Subcutaneous abdominal adipose tissue (tissue), 5 donors: ENCODE measurements at regions not wholly inside any gene's neighbourhood (a gene's known extent, or its start where the extent isn't known, plus 50 kb on each side); places are given as distances from the start of the nearest gene placed in this dataset.

Source experiments
- H3K27ac ChIP-seq: one replicate; pipeline ENCODE4 v1.7.0; 2013; ENCODE audit warnings: low read depth, mild to moderate bottlenecking, inconsistent platforms, low read length, moderate library complexity
- H3K27me3 ChIP-seq, 5 donors: one replicate each; pipeline ENCODE4 v1.7.0; 2013; ENCODE audit warnings: low read length in 5 of 5, inconsistent platforms in 1 of 5; ENCODE audit not compliant: control insufficient read depth in 5 of 5, insufficient read depth in 4 of 5
- H3K36me3 ChIP-seq, 5 donors: one replicate each; pipeline ENCODE4 v1.7.0; 2013; ENCODE audit warnings: low read length in 5 of 5; ENCODE audit not compliant: control insufficient read depth in 5 of 5, insufficient read depth in 5 of 5
- H3K4me1 ChIP-seq, 5 donors: one replicate each; pipeline ENCODE4 v1.7.0; 2013; ENCODE audit warnings: low read length in 5 of 5, mild to moderate bottlenecking in 3 of 5, moderate library complexity in 1 of 5; ENCODE audit not compliant: control insufficient read depth in 5 of 5, insufficient read depth in 5 of 5
- H3K4me3 ChIP-seq, 5 donors: one replicate each; pipeline ENCODE4 v1.7.0; 2013; ENCODE audit warnings: low read length in 5 of 5, low read depth in 1 of 5
- H3K9ac ChIP-seq, 5 donors: one replicate each; pipeline ENCODE4 v1.7.0; 2013; ENCODE audit warnings: low read length in 5 of 5, mild to moderate bottlenecking in 4 of 5, moderate library complexity in 3 of 5
- H3K9me3 ChIP-seq, 5 donors: one replicate each; pipeline ENCODE4 v1.7.0; 2013; ENCODE audit warnings: low read length in 5 of 5; ENCODE audit not compliant: control insufficient read depth in 5 of 5
- donor health status: healthy.
- donor health status: healthy.
- donor health status: healthy.
- donor health status: healthy.
- donor health status: healthy.

GRCh38 chr9:115864581-115864980 lies 289.0 kb upstream of the PAPPA start:
- no peak overlapping the region for H3K27ac ChIP-seq
- H3K4me3 ChIP-seq = no peak overlapping the region
- no peaks in the 10 kb centered on the region for H3K9me3 ChIP-seq
- no peak overlapping the region for H3K9ac ChIP-seq
- no peaks in the 10 kb centered on the region for H3K27me3 ChIP-seq
- H3K36me3 ChIP-seq = no peaks in the 10 kb centered on the region
- no peaks in the 10 kb centered on the region for H3K4me1 ChIP-seq

GRCh38 chr9:115867326-115867725 lies 286.3 kb upstream of the PAPPA start:
- H3K4me1 ChIP-seq = no peaks in the 10 kb centered on the region
- no peak overlapping the region for H3K27ac ChIP-seq
- no peaks in the 10 kb centered on the region for H3K36me3 ChIP-seq

GRCh38 chr9:115877852-115878438 lies 275.6 kb upstream of the PAPPA start:
- Histone ChIP-seq H3K27me3 (peaks cover 0 to 3% (median 0%) of the 10 kb centered on the region in 5 donors), H3K9me3 (no peaks in the 10 kb centered on the region), H3K27ac (no peak overlapping the region), H3K9ac (no peak overlapping the region), H3K4me1 (no peaks in the 10 kb centered on the region), H3K4me3 (no peak overlapping the region), H3K36me3 (no peaks in the 10 kb centered on the region)

More at GRCh38 chr9:115867326-115867725, 286.3 kb upstream of the PAPPA start:
- H3K27me3 ChIP-seq = no peaks in the 10 kb centered on the region
- no peaks in the 10 kb centered on the region for H3K9me3 ChIP-seq
- H3K4me3 ChIP-seq = no peak overlapping the region
- H3K9ac ChIP-seq = no peak overlapping the region

- no peak overlapping the region for H3K4me3 ChIP-seq
- no peaks in the 10 kb centered on the region for H3K9me3 ChIP-seq
- H3K4me1 ChIP-seq = peaks cover 0 to 2% (median 0%) of the 10 kb centered on the region in 5 donors
- H3K36me3 ChIP-seq = no peaks in the 10 kb centered on the region
- peaks cover 0 to 3% (median 0%) of the 10 kb centered on the region in 5 donors for H3K27me3 ChIP-seq
- H3K9ac ChIP-seq = no peak overlapping the region
- H3K27ac ChIP-seq = no peak overlapping the region
These were observed 274.1 kb upstream of the PAPPA start for GRCh38 chr9:115879451-115879850.

GRCh38 chr9:115880221-115880885 lies 273.2 kb upstream of the PAPPA start:
- peaks cover 0 to 3% (median 0%) of the 10 kb centered on the region in 5 donors for H3K27me3 ChIP-seq
- H3K27ac ChIP-seq = no peak overlapping the region
- H3K9me3 ChIP-seq = no peaks in the 10 kb centered on the region
- no peak overlapping the region for H3K4me3 ChIP-seq
- peaks cover 0 to 7% (median 0%) of the 10 kb centered on the region in 5 donors for H3K4me1 ChIP-seq
- H3K9ac ChIP-seq = no peak overlapping the region
- no peaks in the 10 kb centered on the region for H3K36me3 ChIP-seq

GRCh38 chr9:115882911-115883310 lies 270.7 kb upstream of the PAPPA start:
- no peak overlapping the region for H3K9ac ChIP-seq
- H3K27ac ChIP-seq = no peak overlapping the region

GRCh38 chr9:115883467-115884329 lies 269.9 kb upstream of the PAPPA start:
- no peaks in the 10 kb centered on the region for H3K36me3 ChIP-seq
- peaks cover 0 to 7% (median 0%) of the 10 kb centered on the region in 5 donors for H3K4me1 ChIP-seq
- no peaks in the 10 kb centered on the region for H3K9me3 ChIP-seq
- peaks cover 0 to 3% (median 0%) of the 10 kb centered on the region in 5 donors for H3K27me3 ChIP-seq
- H3K27ac ChIP-seq = no peak overlapping the region
- no peak overlapping the region for H3K4me3 ChIP-seq
- H3K9ac ChIP-seq = no peak overlapping the region

More at GRCh38 chr9:115882911-115883310, 270.7 kb upstream of the PAPPA start:
- Histone ChIP-seq H3K9me3 (no peaks in the 10 kb centered on the region), H3K36me3 (no peaks in the 10 kb centered on the region), H3K4me1 (peaks cover 0 to 7% (median 0%) of the 10 kb centered on the region in 5 donors), H3K4me3 (no peak overlapping the region), H3K27me3 (peaks cover 0 to 3% (median 0%) of the 10 kb centered on the region in 5 donors)

- no peaks in the 10 kb centered on the region for H3K27me3 ChIP-seq
- H3K9ac ChIP-seq = no peak overlapping the region
- H3K9me3 ChIP-seq = no peaks in the 10 kb centered on the region
- H3K4me3 ChIP-seq = no peak overlapping the region
- H3K27ac ChIP-seq = no peak overlapping the region
- no peaks in the 10 kb centered on the region for H3K36me3 ChIP-seq
- H3K4me1 ChIP-seq = peaks cover 0 to 7% (median 0%) of the 10 kb centered on the region in 5 donors
These were observed 268.7 kb upstream of the PAPPA start for GRCh38 chr9:115884846-115885245.

- H3K9ac ChIP-seq = no peak overlapping the region
- peaks cover 0 to 7% (median 0%) of the 10 kb centered on the region in 5 donors for H3K4me1 ChIP-seq
- H3K27me3 ChIP-seq = no peaks in the 10 kb centered on the region
- no peak overlapping the region for H3K4me3 ChIP-seq
- no peak overlapping the region for H3K27ac ChIP-seq
- no peaks in the 10 kb centered on the region for H3K36me3 ChIP-seq
- H3K9me3 ChIP-seq = no peaks in the 10 kb centered on the region
These were observed 265.5 kb upstream of the PAPPA start for GRCh38 chr9:115888131-115888530.

- Histone ChIP-seq H3K9me3 (no peaks in the 10 kb centered on the region), H3K4me1 (no peaks in the 10 kb centered on the region), H3K27ac (no peak overlapping the region), H3K4me3 (no peak overlapping the region), H3K36me3 (no peaks in the 10 kb centered on the region), H3K27me3 (no peaks in the 10 kb centered on the region), H3K9ac (no peak overlapping the region)
These were observed 261.7 kb upstream of the PAPPA start for GRCh38 chr9:115891929-115892328.
